ENCODE measurements at regions not wholly inside any gene's neighbourhood (a gene's known extent, or its start where the extent isn't known, plus 50 kb on each side); places are given as distances from the start of the nearest gene placed in this dataset.

GRCh38 chr21:38982096-38982495, 176.4 kb downstream of the ETS2 start:
- no peak for TF ChIP-seq CTCF (IDR thresholded peaks at IDR 0.05)
- TF ChIP-seq POLR2A (IDR thresholded peaks at IDR 0.05), result no peak
